ENCODE measurements at regions not wholly inside any gene's neighbourhood (a gene's known extent, or its start where the extent isn't known, plus 50 kb on each side); places are given as distances from the start of the nearest gene placed in this dataset.

DNA sequence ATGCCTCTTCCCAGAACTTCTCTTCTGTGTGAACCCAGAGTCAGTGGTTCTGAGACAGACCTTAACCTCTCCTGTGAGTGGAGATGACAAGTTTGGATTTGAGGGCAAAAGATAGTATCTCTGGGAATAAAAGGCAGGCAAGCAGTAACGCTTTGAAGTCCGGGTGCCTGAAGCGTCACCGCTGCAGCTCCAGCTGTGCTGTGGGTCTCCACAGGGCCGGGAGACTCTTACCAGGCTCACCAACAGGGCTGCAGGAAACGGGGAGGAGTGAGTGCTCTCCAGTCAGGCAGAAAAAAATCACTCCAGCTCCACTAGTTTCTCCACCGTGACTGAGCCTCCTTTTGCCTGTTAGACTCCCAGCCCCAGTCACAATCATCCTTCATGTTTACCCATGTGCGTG, 79.7 kb upstream of the MAP4K4 start:
- TF ChIP-seq, protein P1, sequence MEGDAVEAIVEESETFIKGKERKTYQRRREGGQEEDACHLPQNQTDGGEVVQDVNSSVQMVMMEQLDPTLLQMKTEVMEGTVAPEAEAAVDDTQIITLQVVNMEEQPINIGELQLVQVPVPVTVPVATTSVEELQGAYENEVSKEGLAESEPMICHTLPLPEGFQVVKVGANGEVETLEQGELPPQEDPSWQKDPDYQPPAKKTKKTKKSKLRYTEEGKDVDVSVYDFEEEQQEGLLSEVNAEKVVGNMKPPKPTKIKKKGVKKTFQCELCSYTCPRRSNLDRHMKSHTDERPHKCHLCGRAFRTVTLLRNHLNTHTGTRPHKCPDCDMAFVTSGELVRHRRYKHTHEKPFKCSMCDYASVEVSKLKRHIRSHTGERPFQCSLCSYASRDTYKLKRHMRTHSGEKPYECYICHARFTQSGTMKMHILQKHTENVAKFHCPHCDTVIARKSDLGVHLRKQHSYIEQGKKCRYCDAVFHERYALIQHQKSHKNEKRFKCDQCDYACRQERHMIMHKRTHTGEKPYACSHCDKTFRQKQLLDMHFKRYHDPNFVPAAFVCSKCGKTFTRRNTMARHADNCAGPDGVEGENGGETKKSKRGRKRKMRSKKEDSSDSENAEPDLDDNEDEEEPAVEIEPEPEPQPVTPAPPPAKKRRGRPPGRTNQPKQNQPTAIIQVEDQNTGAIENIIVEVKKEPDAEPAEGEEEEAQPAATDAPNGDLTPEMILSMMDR (IDR thresholded peaks at IDR 0.05), result no peak
- Histone ChIP-seq H3K4me1 (no peaks in the 10 kb centered on the region), H3K27me3 (ENCODE audit: control insufficient read depth, insufficient read depth, low read length) (no peaks in the 10 kb centered on the region), H3K27ac (no peak overlapping the region), H2AFZ (no peak overlapping the region), H3K9me3 (ENCODE audit: control insufficient read depth, low read length) (no peaks in the 10 kb centered on the region), H3K9ac (no peak overlapping the region), H3K4me2 (ENCODE audit: low read length) (no peak overlapping the region), H3K4me3 (ENCODE audit: low read depth, low read length) (no peak overlapping the region), H3K36me3 (ENCODE audit: control insufficient read depth, insufficient read depth, low read length) (no peaks in the 10 kb centered on the region), H3K79me2 (no peaks in the 10 kb centered on the region)

DNA sequence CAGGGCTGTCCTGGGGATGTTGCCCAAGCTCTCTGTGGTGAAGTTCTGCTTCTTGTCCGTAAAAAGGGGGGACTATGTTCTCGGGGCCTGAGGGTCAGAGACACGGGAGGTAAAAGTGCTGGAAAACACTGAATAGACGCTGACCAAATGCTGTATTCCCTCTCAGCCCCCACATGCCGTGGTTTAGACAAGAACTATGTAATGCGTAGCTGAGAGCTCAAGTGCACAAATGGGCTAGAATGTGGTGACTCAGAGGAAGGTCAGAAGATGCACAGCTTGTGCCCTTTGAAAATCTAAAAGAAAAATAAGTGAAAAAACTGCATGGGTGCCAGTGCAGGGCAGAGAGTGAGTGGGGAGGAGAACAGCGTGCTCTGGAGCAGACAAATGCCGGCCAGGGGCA, 80.3 kb upstream of the MAP4K4 start:
- H3K4me3 ChIP-seq (ENCODE audit: low read depth, low read length), result no peak overlapping the region
- TF ChIP-seq, protein P1 (IDR thresholded peaks at IDR 0.05), result no peak
- H3K27me3 ChIP-seq (ENCODE audit: control insufficient read depth, insufficient read depth, low read length), result no peaks in the 10 kb centered on the region
- H3K79me2 ChIP-seq, result no peaks in the 10 kb centered on the region
- no peak overlapping the region for H3K4me2 ChIP-seq (ENCODE audit: low read length)
- no peak overlapping the region for H2AFZ ChIP-seq
- no peak overlapping the region for H3K9ac ChIP-seq
- no peak overlapping the region for H3K27ac ChIP-seq
- H3K9me3 ChIP-seq (ENCODE audit: control insufficient read depth, low read length), result no peaks in the 10 kb centered on the region
- no peaks in the 10 kb centered on the region for H3K36me3 ChIP-seq (ENCODE audit: control insufficient read depth, insufficient read depth, low read length)
- H3K4me1 ChIP-seq, result no peaks in the 10 kb centered on the region

DNA sequence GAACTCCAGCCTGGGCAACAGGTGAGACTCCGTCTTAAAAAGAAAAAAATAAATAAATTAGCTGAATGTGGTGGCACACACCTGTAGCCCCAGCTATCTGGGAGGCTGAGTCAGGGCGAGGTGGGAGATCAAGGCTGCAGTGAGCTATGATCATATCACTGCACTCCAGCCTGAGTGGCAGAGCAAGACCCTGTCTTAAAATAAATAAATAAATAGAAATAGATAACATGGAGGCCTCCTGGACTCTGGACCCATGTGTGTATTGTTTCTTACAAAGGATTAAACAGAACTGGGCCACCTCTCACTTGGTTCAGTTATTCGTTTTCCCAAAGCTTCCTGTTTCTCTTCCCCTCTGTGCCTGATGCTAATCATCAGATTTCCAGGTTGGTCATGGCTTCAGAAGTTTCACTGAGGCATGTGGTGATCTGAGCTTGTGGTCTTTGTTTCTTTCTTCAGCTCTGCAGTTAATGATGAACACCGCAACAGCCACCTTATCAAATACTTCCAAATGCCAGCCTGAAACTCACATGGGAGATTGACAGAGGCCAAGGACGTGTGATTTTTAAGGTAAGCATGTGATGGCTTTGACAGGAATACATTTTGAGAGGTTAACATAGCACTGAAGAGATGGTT, 83.3 kb upstream of the MAP4K4 start:
- TF ChIP-seq, protein P1 (IDR thresholded peaks at IDR 0.05), result no peak
- Histone ChIP-seq H3K9ac (no peak overlapping the region), H3K27me3 (ENCODE audit: control insufficient read depth, insufficient read depth, low read length) (no peaks in the 10 kb centered on the region), H3K4me3 (ENCODE audit: low read depth, low read length) (no peak overlapping the region), H3K4me2 (ENCODE audit: low read length) (no peak overlapping the region), H3K9me3 (ENCODE audit: control insufficient read depth, low read length) (no peaks in the 10 kb centered on the region), H3K27ac (no peak overlapping the region), H3K4me1 (no peaks in the 10 kb centered on the region), H3K36me3 (ENCODE audit: control insufficient read depth, insufficient read depth, low read length) (no peaks in the 10 kb centered on the region), H2AFZ (no peak overlapping the region), H3K79me2 (no peaks in the 10 kb centered on the region)

DNA sequence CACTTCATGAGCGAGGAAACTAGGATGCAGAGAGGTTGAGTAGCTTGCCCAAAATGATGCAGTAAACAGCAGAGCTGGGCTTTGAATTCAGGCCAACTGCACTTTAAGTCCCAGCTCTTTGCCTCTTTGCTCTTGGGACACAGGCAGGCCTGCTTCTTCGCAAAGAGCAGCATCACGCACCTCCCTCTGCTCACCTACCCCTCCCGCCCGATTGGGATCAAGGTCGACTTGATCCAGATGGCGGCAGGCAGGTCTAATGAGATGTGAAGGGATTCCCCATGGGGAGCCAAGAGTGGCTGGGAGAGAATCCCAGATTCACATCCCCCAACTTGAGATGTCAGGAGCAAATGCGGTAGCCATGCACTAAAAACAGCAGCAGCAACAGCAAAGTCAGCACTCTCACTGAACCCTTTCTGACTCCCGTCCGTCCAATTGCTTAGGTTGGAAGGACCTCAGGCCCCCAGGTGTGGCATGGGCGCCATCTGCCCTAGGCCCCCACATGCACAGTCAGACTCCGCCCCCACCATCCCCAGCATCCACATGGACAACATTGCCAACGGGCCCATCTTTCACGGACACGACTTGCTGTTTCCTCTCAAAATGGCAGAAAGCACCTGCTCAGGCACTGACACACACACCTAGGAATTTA, 84.3 kb upstream of the MAP4K4 start:
- TF ChIP-seq, protein P1 (IDR thresholded peaks at IDR 0.05), result no peak
- no peak overlapping the region for H2AFZ ChIP-seq
- no peak overlapping the region for H3K4me3 ChIP-seq (ENCODE audit: low read depth, low read length)
- H3K36me3 ChIP-seq (ENCODE audit: control insufficient read depth, insufficient read depth, low read length), result no peaks in the 10 kb centered on the region
- H3K27ac ChIP-seq, result no peak overlapping the region
- no peaks in the 10 kb centered on the region for H3K27me3 ChIP-seq (ENCODE audit: control insufficient read depth, insufficient read depth, low read length)
- no peaks in the 10 kb centered on the region for H3K4me1 ChIP-seq
- H3K9me3 ChIP-seq (ENCODE audit: control insufficient read depth, low read length), result no peaks in the 10 kb centered on the region
- no peak overlapping the region for H3K4me2 ChIP-seq (ENCODE audit: low read length)
- H3K9ac ChIP-seq, result no peak overlapping the region
- no peaks in the 10 kb centered on the region for H3K79me2 ChIP-seq

DNA sequence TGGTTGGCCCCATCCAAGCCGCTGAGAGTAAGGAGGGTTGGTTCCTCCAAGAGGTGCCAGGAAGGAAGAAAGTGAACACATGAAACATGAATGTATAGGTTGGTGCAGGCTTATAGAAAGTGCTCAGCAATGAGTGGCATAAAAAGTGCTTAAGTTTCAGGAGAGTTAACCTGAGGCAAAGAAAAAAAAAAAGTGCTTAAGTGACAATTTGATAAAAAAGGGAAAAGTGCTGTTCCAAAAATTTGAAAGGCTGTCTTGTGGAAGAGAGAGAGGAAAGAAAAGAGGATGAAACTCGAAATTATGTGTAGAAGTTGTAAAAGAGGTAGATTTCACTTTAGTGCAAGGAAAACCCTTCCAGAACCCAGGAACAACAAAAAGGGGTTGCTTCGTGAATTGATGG, 85.5 kb upstream of the MAP4K4 start:
- H3K4me1 ChIP-seq, result no peaks in the 10 kb centered on the region

More for the DNA sequence above, 85.5 kb upstream of the MAP4K4 start:
- TF ChIP-seq, protein P1 (IDR thresholded peaks at IDR 0.05), result no peak
- H3K4me3 ChIP-seq (ENCODE audit: low read depth, low read length), result no peak overlapping the region
- H2AFZ ChIP-seq, result no peak overlapping the region
- no peak overlapping the region for H3K9ac ChIP-seq
- no peaks in the 10 kb centered on the region for H3K9me3 ChIP-seq (ENCODE audit: control insufficient read depth, low read length)
- no peak overlapping the region for H3K4me2 ChIP-seq (ENCODE audit: low read length)
- H3K27ac ChIP-seq, result no peak overlapping the region
- H3K36me3 ChIP-seq (ENCODE audit: control insufficient read depth, insufficient read depth, low read length), result no peaks in the 10 kb centered on the region
- no peaks in the 10 kb centered on the region for H3K79me2 ChIP-seq
- no peaks in the 10 kb centered on the region for H3K27me3 ChIP-seq (ENCODE audit: control insufficient read depth, insufficient read depth, low read length)
